H54 (cell line): ENCODE measurements at regions not wholly inside any gene's neighbourhood (a gene's known extent, or its start where the extent isn't known, plus 50 kb on each side); places are given as distances from the start of the nearest gene placed in this dataset.
"Not testable (repeated sequence)": the region's sequence is repeated elsewhere in the genome, so short reads cannot be mapped to it uniquely, and the experiment has no call there.

ENCODE experiments used
- DNase-seq: peaks from one replicate; pipeline ENCODE4 v3.0.0; 2011; ENCODE audit warnings: low spot score, mixed read lengths; ENCODE audit not compliant: insufficient read length
- FAIRE-seq: peaks from 3 replicates; lab custom pipeline; 2011; peaks lifted over from hg19 to GRCh38; lab: Jason Lieb, UNC
- POLR2A ChIP-seq: IDR thresholded peaks from 2 replicates; pipeline ENCODE4 v1.6.1; 2011; ENCODE audit warnings: low read depth, mild to moderate bottlenecking, low read length

DNA sequence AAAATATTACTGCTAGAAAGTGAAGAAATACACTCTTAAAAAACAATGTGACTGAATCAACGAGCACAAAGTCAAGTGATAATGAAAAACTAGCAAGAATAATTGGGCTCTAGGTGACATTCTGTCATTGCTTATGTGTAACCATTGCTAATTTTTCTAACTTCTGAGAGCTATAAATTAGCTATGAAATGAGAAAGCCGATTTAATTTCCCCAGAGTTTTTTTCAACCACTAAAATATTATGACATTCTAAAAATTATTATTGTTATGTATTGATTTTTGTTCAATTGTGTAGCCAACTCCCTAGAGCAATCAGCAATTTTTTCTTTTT lies 458.6 kb upstream of the ATXN8OS start:
- DNase-seq (no peak), FAIRE-seq (no peak)
- TF ChIP-seq POLR2A: no peak

DNA sequence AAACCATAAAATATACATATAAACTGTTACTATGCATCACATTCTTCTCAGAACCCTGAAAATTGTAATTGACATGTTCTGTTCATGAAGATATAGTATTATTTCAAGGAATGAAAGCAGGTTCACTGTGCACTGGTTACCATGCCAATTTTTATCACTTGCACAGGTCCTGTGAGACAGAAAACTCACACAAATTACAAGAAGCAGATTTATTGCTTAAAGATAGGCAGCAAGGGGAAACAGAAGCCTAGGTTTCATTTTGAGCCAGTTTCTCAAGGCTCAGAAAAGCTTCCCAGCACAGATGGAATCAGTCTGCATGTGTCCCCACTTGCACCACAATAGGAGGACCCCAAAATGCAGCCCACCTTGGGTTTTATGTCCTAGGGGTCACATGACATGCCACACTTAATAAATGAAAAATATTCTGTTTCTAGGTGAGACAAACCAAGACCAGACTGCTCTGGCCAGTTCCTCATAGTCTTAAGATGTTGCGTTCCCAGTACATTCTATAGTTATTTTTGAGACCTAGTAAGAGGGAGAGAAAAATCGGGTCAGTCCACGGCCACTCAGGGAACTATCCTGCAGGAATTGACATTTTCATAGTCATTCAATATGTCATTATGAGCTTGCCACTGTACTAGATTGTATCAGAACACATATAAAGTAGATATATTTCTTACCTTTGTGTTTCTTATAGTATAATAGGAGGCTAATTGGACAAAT lies 459.1 kb upstream of the ATXN8OS start:
- TF ChIP-seq POLR2A: no peak
- DNase-seq (no peak), FAIRE-seq (no peak)

DNA sequence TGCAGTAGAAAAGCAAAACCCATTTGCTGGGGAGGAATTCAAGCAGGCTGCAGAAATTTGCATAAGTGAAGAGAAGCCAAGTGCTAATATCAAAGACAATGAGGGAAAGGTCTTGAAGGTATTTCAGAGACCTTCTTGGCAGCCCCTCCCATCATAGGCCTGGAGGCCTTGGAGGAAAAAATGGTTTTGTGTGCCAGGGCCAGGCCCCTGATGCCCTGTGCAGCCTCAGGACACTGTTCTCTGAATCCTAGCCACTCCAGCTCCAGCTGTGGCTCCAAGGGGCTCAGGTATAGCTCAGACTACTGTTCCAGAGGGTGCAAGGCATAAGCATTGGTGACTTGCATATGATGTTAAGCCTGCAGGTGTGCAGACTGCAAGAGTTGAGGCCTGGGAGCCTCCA lies 463.2 kb upstream of the ATXN8OS start:
- no peak for DNase-seq
- TF ChIP-seq POLR2A: no peak
- no peak for FAIRE-seq

DNA sequence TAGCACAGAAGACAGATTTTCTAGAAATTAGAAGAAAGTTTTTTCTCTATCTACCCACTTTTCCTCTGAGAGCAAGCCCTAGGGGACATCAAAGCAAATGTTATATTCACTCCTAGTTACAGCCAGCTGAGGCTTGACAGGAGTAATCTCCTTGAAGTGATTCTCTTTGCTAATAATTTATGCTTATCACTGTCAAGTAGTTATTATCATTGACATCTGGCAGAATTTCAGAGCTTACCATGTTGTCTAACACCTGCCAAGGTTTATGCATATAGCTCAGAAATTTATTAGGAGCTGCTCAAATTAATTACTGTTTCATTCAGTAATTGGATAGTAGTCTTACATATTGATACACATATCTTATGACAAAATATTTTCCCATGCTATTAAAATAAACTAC lies 465.9 kb upstream of the ATXN8OS start:
- no peak for DNase-seq
- no peak for TF ChIP-seq POLR2A
- FAIRE-seq: no peak

DNA sequence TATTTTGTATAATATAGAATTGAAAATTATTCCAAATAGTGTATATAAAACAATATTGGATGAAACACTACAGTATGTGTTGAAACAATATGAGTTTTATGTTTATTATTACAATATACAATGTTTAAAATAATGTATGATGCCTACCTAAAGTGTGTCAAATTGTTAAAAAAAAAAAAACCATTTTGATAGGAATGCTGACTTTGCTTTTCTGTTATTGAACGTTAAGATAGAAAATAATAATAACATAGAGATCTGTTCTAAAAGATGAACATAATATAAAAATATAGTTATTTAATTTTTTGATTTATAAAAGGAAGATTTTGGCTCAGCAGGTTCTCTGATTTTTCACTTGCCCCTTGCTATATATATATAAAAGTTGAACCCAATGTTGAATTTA lies 474.6 kb upstream of the ATXN8OS start:
- DNase-seq: no peak
- no peak for TF ChIP-seq POLR2A
- FAIRE-seq: no peak

DNA sequence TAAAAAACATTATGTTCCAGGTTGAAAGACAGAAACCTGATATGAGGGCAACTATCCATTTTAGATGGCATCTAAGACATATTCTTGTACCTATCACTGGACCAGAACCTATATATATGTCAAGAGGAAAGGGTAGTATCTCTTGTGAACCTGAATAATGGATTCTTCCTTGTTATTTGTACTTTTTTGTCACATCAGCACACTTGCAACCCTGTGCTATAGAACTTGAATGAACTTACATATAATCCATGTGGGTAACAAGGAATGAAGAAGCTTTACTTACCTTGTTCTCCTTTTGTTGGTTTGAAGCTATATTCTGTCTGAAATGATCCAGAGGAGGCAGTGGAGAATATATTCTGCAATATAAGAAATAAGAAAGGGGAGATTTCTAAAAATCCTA lies 483.7 kb upstream of the ATXN8OS start:
- FAIRE-seq: no peak
- TF ChIP-seq POLR2A: no peak
- no peak for DNase-seq

DNA sequence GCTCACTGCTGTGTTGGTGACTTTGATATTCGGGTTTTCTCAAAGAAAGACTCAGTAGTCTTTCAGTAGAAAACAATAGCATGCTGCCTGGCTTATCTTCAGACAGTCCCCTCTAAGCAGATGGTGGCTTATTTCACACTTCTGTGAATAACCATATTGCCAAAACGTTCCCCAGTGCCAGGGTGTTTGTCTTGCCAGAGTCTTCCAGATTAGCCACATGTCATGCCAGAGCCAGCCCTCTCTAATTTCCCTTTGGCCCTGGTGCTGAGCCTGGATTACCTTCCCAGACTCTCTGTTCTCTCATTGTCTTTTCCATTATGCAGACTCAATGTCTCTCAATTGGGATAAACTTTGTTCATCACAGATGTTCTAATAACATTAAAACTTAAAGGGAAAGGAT lies 488.0 kb upstream of the ATXN8OS start:
- TF ChIP-seq POLR2A: no peak
- FAIRE-seq: no peak
- no peak for DNase-seq

DNA sequence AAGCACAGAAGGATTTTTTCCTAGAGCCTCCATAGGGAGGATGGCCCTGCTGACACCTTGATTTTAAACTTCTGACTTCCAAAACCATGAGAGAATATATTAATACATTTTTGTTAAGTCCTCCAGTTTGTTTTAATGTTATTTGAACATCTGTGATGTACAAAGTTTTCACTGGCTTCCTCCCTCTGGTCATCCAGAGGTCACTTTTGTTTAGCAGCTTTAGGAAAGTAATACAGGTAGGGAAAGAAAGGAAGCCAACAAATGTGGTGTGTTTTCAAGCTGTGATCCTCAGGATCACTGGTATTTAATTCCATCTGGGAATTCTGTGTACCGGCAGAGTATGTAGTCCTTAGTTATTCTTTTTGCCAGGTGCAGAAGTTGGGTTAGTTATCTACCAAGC lies 488.8 kb upstream of the ATXN8OS start:
- no peak for TF ChIP-seq POLR2A
- FAIRE-seq (no peak), DNase-seq (no peak)

DNA sequence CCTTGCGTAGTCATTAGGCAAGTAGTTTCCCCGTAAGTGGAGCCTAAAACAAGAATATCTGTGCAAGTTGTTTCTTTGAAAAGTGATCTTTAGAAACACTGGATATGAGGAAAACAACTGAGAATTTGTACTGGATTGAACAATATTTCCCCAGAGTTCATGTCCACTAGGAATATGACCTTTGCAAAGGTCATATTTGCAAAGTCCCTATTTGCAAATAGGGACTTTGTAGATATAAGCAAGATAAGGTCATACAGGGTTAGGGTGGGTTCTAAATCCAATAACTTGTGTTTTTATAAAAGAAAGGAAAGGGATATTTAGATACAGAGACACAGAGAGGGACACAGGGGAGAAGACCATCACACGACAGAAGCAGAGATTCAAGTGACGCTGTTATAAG lies 489.2 kb upstream of the ATXN8OS start:
- no peak for TF ChIP-seq POLR2A
- FAIRE-seq (no peak), DNase-seq (no peak)

DNA sequence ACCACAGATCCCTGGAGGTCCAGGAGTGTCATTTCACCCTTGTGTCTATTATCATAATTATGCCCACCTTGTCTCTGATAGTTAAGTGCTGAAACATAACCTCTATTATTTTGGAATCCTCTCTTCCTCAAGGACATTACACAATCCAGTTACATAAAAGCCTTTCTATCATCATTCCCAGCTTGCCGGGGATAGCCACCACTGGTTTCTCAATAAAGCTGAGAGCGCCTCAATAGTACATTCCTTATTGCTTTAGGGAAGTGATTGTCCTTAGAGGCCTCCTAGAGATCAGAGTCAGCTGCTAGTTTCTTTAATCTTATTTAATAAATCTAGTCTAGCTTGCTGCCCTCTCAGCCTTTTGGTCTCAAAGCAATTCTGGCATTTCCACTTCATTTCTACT lies 490.0 kb upstream of the ATXN8OS start:
- FAIRE-seq (no peak), DNase-seq (no peak)
- no peak for TF ChIP-seq POLR2A

DNA sequence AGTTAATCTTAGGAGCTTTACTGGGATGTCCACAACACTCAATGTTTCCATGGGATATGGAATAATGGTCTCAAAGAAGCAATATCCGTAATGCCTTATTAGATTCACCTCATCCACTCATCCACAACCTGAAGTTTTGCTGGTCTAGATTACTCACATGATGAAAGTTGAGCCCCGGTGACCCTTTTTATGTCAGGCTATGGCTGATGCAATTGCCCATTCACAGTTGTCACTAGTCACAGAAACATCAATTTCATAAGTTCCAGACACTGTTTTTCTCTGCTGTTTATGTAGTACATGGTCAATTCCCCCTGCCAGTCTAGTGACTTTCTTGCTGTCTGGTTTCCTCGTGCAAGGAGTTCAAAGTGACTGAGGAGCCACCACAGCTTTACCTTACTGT lies 491.2 kb upstream of the ATXN8OS start:
- FAIRE-seq: no peak
- TF ChIP-seq POLR2A: no peak

DNA sequence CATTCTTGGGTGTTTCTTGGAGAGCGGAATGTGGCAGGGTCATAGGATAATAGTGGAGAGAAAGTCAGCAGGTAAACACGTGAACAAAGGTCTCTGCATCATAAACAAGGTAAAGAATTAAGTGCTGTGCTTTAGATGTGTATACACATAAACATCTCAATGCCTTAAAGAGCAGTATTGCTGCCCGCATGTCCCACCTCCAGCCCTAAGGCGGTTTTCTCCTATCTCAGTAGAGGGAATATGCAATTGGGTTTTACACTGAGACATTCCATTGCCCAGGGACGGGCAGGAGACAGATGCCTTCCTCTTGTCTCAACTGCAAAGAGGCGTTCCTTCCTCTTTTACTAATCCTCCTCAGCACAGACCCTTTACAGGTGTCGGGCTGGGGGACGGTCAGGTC lies 492.6 kb upstream of the ATXN8OS start:
- FAIRE-seq, DNase-seq: not testable (repeated sequence)

More for the DNA sequence above, 491.2 kb upstream of the ATXN8OS start:
- DNase-seq: no peak

DNA sequence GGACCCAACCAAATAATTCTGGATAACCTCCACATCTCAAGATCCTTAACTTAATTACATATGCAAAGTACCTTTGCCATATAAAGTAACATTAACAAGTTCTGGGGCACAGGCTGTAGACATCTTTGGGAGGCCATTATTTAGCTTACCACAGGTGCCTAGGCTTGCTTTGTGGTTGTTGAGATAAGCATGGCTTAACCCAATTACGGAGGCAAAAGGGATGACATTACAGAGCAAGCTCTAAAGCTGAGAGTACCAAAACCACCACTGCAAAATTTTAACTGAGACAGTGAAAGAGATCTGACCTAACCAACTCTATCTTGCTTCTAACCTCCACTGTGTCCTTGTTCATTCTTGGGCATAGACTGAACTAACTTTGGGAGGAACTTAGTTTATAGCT lies 502.9 kb upstream of the ATXN8OS start:
- FAIRE-seq (no peak), DNase-seq (no peak)
- TF ChIP-seq POLR2A: no peak

DNA sequence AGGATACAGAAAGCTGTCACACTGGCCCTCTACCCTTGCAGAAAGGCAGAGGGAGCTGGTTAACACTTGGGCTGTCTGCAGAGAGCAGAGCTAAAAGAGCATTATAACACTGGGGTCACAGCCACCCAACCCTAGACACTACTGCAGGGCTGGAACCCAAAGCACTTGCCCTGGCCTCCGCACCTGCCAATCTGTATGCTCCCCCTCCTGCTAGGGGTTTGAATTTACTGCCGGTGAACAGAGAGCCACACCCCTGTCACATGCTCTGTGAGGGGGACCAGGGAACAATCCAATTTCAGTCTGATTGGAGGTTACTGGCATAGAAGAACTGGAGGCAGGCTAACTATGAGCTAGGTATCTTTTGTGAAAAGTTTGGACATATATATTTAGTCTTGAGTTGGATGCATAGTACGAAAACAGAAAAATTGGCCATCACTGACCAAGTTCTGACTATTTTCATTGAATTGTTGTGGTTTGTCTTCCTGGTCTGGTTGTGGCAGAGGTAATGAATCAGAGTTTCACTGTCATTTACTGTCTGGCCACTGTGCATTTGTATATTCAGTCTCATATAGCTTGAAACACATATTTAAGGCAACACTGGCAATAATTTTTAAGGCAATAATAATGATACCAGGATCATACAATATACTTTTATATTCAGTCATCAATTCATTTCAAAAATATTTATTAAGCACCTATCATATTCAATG lies 504.3 kb upstream of the ATXN8OS start:
- FAIRE-seq: no peak
- TF ChIP-seq POLR2A: no peak
- no peak for DNase-seq

DNA sequence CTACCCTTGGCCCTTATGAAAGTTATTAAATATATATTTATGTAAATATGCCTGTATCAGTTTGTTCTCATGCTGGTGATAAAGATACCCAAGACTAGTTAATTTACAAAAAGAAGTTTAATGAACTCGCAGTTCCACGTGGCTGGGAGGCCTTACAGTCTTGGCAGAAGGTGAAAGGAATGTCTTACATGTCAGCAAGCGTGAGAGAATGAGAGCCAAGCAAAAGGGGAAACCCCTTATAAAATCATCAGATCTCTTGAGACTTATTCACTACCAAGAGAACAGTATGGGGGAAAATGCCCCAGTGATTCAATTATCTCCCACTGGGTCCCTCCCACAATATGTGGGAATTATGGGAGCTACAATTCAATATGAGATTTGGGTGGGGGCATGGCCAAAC lies 506.0 kb upstream of the ATXN8OS start:
- DNase-seq (no peak), FAIRE-seq (no peak)
- TF ChIP-seq POLR2A: no peak
